Parathyroid adenoma (tissue), 2 donors: ENCODE measurements at regions not wholly inside any gene's neighbourhood (a gene's known extent, or its start where the extent isn't known, plus 50 kb on each side); places are given as distances from the start of the nearest gene placed in this dataset.
"Not testable (repeated sequence)": the region's sequence is repeated elsewhere in the genome, so short reads cannot be mapped to it uniquely, and the experiment has no call there.

Experiments
- H2AFZ ChIP-seq: fragments of 300-600 bp; sonication (generic); one replicate; pipeline ENCODE4 v1.7.0; 2017; ENCODE audit warnings: antibody characterized with exemption, mild to moderate bottlenecking
- H3K27ac ChIP-seq: fragments of 300-600 bp; sonication (generic); one replicate; pipeline ENCODE4 v1.7.0; 2017
- H3K27me3 ChIP-seq: fragments of 300-600 bp; sonication (generic); one replicate; pipeline ENCODE4 v1.7.0; 2017; ENCODE audit warnings: low read length; ENCODE audit not compliant: control insufficient read depth, insufficient read depth
- H3K36me3 ChIP-seq: fragments of 300-600 bp; sonication (generic); one replicate; pipeline ENCODE4 v1.7.0; 2017; ENCODE audit warnings: low read length; ENCODE audit not compliant: control insufficient read depth, insufficient read depth
- H3K4me1 ChIP-seq: fragments of 300-600 bp; sonication (generic); one replicate; pipeline ENCODE4 v1.7.0; 2017; ENCODE audit warnings: control low read depth
- H3K4me2 ChIP-seq: fragments of 300-600 bp; sonication (generic); one replicate; pipeline ENCODE4 v1.7.0; 2017; ENCODE audit warnings: low read length
- H3K4me3 ChIP-seq: fragments of 300-600 bp; sonication (generic); one replicate; pipeline ENCODE4 v1.7.0; 2017; ENCODE audit warnings: low read depth, low read length
- H3K79me2 ChIP-seq: fragments of 300-600 bp; sonication (generic); one replicate; pipeline ENCODE4 v1.7.0; 2017; ENCODE audit warnings: control low read depth
- H3K9ac ChIP-seq: fragments of 300-600 bp; sonication (generic); one replicate; pipeline ENCODE4 v1.7.0; 2017; ENCODE audit warnings: mild to moderate bottlenecking
- H3K9me3 ChIP-seq: fragments of 300-600 bp; sonication (generic); one replicate; pipeline ENCODE4 v1.7.0; 2017; ENCODE audit warnings: low read length; ENCODE audit not compliant: control insufficient read depth
- TF ChIP-seq, protein P1 (sequence below): fragments of 300-600 bp; sonication (generic); IDR thresholded peaks from one replicate; pipeline ENCODE4 v1.7.0; 2017; ENCODE audit warnings: antibody characterized with exemption, mild to moderate bottlenecking
- donor health status: primary hyperparathyroidism.

DNA sequence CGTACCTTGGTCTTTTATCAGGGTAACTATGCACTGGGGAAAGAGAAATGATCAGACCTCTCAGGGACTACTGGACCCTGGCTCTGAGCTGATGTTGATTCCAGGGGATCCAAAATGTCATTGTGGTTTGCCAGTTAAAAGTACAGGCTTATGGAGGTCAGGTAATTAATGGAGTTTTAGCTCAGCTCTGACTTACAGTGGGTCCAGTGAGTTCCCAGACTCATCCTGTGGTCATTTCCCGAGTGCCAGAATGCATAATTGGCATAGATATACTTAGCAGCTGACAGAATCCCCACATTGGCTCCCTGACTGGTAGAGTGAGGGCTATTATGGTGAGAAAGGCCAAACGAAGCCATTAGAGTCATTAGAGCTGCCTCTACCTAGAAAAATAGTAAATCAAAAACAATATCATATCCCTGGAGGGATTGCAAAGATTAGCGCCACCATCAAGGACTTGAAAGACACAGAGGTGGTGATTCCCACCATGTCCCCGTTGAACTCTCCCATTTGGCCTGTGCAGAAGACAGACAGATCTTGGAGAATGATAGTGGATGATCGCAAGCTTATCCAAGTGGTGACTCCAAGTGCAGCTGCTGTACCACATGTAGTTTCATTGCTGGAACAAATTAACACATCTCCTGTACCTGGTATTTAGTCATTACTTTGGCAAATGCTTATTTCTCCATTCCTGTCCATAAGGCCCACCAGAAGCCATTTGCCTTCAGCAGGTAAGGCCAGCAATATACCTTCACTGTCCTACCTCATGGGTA lies 152.4 kb downstream of the THBS2 start:
- H3K9ac ChIP-seq: no peak overlapping the region
- H3K36me3 ChIP-seq: no peaks in the 10 kb centered on the region
- H3K27ac ChIP-seq: no peak overlapping the region
- H3K4me2 ChIP-seq: no peak overlapping the region
- H2AFZ ChIP-seq: no peak overlapping the region
- no peaks in the 10 kb centered on the region for H3K27me3 ChIP-seq
- peaks cover 30% of the 10 kb centered on the region for H3K4me1 ChIP-seq
- no peaks in the 10 kb centered on the region for H3K9me3 ChIP-seq
- no peaks in the 10 kb centered on the region for H3K79me2 ChIP-seq
- TF ChIP-seq, protein P1, sequence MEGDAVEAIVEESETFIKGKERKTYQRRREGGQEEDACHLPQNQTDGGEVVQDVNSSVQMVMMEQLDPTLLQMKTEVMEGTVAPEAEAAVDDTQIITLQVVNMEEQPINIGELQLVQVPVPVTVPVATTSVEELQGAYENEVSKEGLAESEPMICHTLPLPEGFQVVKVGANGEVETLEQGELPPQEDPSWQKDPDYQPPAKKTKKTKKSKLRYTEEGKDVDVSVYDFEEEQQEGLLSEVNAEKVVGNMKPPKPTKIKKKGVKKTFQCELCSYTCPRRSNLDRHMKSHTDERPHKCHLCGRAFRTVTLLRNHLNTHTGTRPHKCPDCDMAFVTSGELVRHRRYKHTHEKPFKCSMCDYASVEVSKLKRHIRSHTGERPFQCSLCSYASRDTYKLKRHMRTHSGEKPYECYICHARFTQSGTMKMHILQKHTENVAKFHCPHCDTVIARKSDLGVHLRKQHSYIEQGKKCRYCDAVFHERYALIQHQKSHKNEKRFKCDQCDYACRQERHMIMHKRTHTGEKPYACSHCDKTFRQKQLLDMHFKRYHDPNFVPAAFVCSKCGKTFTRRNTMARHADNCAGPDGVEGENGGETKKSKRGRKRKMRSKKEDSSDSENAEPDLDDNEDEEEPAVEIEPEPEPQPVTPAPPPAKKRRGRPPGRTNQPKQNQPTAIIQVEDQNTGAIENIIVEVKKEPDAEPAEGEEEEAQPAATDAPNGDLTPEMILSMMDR: no peak
- H3K4me3 ChIP-seq: no peak overlapping the region

DNA sequence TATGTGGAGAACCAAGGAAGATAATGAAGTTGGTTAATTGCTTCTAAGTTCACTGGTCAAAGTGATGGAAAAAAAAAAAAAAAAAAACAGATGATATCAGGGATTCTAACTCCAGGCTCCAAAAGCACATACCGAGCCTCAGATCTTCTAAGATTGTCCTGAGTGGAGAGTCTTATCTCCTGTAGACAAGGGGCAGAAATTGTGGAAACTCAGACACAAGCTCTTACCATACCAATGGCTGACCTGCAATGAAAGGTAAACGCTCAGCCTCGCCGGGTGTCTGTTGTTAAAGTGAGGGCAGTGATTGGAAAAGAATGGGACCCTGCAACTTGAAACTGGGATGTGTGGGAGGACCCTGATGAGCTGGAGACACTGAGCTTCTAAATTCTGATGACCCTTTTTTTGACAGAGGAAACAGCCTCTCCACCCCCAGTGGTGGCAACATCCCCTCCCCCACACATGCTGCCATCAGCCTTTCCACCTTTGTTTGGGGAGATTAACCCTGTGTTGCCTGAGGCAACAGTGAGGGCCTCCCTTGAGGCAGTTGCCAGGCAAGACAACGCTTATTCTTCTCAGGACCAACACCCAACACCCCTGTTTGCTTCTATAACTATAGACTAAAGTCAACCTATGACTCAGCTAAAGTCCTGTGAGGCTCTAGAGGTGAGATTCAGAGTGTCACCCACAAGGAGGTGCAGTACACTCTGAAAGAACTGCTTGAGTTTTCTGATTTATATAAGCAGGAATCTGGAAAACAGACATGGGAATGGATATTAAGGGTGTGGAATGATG lies 154.0 kb downstream of the THBS2 start:
- no peaks in the 10 kb centered on the region for H3K36me3 ChIP-seq
- TF ChIP-seq, protein P1: peak; percentile 22
- H3K4me1 ChIP-seq: peaks cover 46% of the 10 kb centered on the region
- no peaks in the 10 kb centered on the region for H3K27me3 ChIP-seq
- no peak overlapping the region for H3K9ac ChIP-seq
- no peak overlapping the region for H3K4me3 ChIP-seq
- no peaks in the 10 kb centered on the region for H3K79me2 ChIP-seq
- no peak overlapping the region for H3K4me2 ChIP-seq
- H2AFZ ChIP-seq: peak overlapping the region; percentile 60
- H3K9me3 ChIP-seq: no peaks in the 10 kb centered on the region
- peak overlapping the region; percentile 32 for H3K27ac ChIP-seq

DNA sequence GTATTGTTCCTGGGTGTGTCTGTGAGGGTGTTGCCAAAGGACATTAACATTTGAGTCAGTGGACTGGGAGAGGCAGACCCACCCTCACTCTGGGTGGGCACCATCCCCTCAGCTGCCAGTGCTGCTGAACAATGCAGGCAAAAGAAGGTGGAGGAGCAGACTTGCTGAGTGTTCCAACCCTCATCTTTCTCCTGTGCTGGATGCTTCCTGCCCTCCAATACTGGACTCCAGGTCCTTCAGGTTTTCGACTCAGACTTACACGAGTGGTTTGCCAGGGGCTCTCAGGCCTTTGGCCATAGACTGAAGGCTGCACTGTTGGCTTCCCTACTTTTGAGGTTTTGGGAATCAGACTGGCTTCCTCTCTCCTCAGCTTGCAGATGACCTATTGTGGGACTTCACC lies 155.0 kb downstream of the THBS2 start:
- Histone ChIP-seq H3K4me1 (peaks cover 55% of the 10 kb centered on the region), H2AFZ (peak overlapping the region; percentile 51), H3K27ac (peak overlapping the region; percentile 32)
- not testable (repeated sequence) for H3K36me3 ChIP-seq, H3K4me2 ChIP-seq, H3K9me3 ChIP-seq, H3K4me3 ChIP-seq, H3K9ac ChIP-seq, H3K79me2 ChIP-seq, H3K27me3 ChIP-seq

DNA sequence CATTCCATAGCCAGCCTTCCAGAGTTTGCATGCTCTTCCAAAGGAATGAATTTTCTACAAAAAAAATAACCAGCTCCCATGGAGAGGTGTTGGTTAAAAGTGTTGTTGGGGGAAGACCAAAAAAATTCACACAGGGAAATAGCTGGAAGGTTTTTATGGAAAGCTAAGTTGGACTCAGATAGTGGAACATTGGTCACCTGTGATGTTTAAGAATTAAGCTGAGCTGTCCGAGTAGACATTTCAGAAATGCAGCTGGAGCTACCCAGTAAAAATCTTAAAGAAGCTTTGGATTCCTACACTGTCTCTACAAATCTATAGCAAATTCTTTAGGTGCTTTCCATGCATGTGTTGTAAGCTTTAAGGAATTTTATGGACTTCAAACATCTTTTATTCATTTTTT lies 155.5 kb downstream of the THBS2 start:
- TF ChIP-seq, protein P1: no peak
- H3K27ac ChIP-seq: peak overlapping the region; percentile 73

DNA sequence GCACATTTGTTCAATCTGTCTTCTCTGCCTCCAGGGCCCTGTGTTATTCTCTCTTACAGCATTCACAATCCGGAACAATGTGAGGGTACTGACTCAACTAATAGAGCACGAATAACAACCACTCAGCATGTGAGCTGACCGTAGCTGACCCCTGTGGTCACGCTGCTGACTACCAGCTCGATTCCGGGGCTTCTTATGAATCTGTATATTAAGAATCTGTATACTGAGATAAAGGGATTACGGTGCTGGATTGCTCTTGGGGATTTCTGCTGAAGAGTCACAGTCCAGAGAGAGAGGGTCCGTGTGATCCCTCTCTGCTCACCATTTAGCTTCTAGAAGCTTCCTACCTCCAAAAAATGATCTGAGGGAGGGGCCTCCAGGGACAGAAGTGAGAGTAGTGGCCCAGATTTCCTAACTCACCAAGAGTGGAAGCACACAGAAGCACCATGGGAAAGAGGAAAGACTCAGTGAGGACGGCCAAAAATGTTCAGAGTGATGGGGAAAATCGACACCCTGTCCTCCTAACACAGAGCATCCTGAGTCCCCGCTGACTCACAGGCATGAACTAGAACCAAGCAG lies 156.2 kb downstream of the THBS2 start:
- TF ChIP-seq, protein P1: no peak
- Histone ChIP-seq H3K27ac (peak overlapping the region; percentile 73), H3K79me2 (no peaks in the 10 kb centered on the region)

More for the DNA sequence above, 155.5 kb downstream of the THBS2 start:
- H3K4me2 ChIP-seq: no peak overlapping the region
- H2AFZ ChIP-seq: peak overlapping the region; percentile 69
- H3K4me1 ChIP-seq: peaks cover 58% of the 10 kb centered on the region
- no peaks in the 10 kb centered on the region for H3K79me2 ChIP-seq
- no peaks in the 10 kb centered on the region for H3K36me3 ChIP-seq
- H3K9ac ChIP-seq: no peak overlapping the region
- no peak overlapping the region for H3K4me3 ChIP-seq
- no peaks in the 10 kb centered on the region for H3K9me3 ChIP-seq
- no peaks in the 10 kb centered on the region for H3K27me3 ChIP-seq

More for the DNA sequence above, 156.2 kb downstream of the THBS2 start:
- no peaks in the 10 kb centered on the region for H3K27me3 ChIP-seq
- no peaks in the 10 kb centered on the region for H3K9me3 ChIP-seq
- no peaks in the 10 kb centered on the region for H3K36me3 ChIP-seq
- H3K9ac ChIP-seq: no peak overlapping the region
- H3K4me2 ChIP-seq: no peak overlapping the region
- peaks cover 61% of the 10 kb centered on the region for H3K4me1 ChIP-seq
- H3K4me3 ChIP-seq: no peak overlapping the region
- peak overlapping the region; percentile 69 for H2AFZ ChIP-seq
